Spinal cord (tissue), 9 donors: ENCODE measurements at regions not wholly inside any gene's neighbourhood (a gene's known extent, or its start where the extent isn't known, plus 50 kb on each side); places are given as distances from the start of the nearest gene placed in this dataset.

Experiments used
- DNase-seq, 6 donors: peaks; one replicate each; pipeline versions ENCODE4 v3.0.0 to v3.0.0-alpha.2; 2013 to 2015; ENCODE audit warnings: low spot score in 6 of 6, low read depth in 4 of 6
- H3K27ac ChIP-seq: one replicate; pipeline ENCODE4 v1.5.1; 2013; ENCODE audit warnings: low read depth, low read length, control low read depth
- H3K27me3 ChIP-seq: one replicate; pipeline ENCODE4 v1.6.1; 2013; ENCODE audit warnings: low read length; ENCODE audit not compliant: control insufficient read depth, insufficient read depth
- H3K36me3 ChIP-seq: one replicate; pipeline ENCODE4 v1.6.1; 2013; ENCODE audit warnings: low read length; ENCODE audit not compliant: control insufficient read depth, insufficient read depth
- H3K4me1 ChIP-seq: one replicate; pipeline ENCODE4 v1.6.1; 2013; ENCODE audit warnings: low read length; ENCODE audit not compliant: control insufficient read depth, insufficient read depth
- H3K4me3 ChIP-seq: one replicate; pipeline ENCODE4 v1.5.1; 2013; ENCODE audit warnings: low read depth, low read length, control low read depth
- H3K9me3 ChIP-seq: one replicate; pipeline ENCODE4 v1.6.1; 2013; ENCODE audit warnings: low read length; ENCODE audit not compliant: control insufficient read depth, insufficient read depth
- WGBS: methylation state at CpG from one replicate; pipeline ENCODE4 v1.1.5; 2013; ENCODE audit warnings: missing lambda C conversion rate; ENCODE audit not compliant: insufficient coverage; 5-methylcytosine and 5-hydroxymethylcytosine counted together
- donor health status: healthy.

GRCh38 chr11:119873761-119874421 is 144.9 kb upstream of the NECTIN1 start:
- no peak for DNase-seq
- WGBS: 88% methylated on average over 16 of the region's 17 CpGs
- Histone ChIP-seq H3K4me1 (peaks cover 4% of the 10 kb centered on the region), H3K4me3 (no peak overlapping the region), H3K36me3 (no peaks in the 10 kb centered on the region), H3K9me3 (no peaks in the 10 kb centered on the region), H3K27me3 (no peaks in the 10 kb centered on the region), H3K27ac (no peak overlapping the region)

DNA sequence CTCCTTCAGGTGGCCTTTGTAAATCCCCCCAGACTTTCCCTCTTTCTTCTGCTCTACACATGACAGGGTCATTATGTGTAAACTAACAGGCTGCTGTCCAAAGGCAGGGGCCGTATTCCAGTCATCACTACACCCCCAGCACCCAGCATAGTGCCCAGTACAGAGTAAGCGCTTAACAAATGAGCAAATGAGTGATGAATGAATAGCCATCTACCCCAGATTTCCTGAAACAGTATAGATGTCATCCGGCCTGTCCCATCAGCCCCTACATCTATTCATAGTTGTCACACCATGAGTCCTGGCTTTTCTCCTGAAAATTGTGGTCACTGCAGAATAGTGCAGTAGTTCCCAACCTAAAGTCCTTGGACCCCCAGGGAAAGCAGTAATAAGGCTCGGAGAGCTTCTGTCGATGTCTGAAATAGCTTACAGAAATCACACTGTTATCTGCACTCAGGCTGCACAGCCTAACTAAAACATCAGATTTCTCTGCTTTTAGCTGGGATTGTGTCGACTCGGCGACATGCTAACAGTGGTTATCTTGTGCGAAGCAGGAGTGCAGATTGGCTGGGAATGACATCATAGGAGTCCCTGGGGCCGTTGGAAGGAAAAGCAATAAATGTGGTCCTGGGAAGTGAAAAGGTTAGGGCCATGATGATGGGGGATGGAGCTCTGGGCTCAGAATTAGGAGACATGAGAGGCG is 143.8 kb upstream of the NECTIN1 start:
- peaks cover 4% of the 10 kb centered on the region for H3K4me1 ChIP-seq
- no peak overlapping the region for H3K27ac ChIP-seq
- no peaks in the 10 kb centered on the region for H3K36me3 ChIP-seq
- H3K4me3 ChIP-seq: no peak overlapping the region
- 58% methylated on average over 7 of the region's 11 CpGs for WGBS
- DNase-seq: peak in 1 of 6 donors; percentile 32
- no peaks in the 10 kb centered on the region for H3K27me3 ChIP-seq
- no peaks in the 10 kb centered on the region for H3K9me3 ChIP-seq

DNA sequence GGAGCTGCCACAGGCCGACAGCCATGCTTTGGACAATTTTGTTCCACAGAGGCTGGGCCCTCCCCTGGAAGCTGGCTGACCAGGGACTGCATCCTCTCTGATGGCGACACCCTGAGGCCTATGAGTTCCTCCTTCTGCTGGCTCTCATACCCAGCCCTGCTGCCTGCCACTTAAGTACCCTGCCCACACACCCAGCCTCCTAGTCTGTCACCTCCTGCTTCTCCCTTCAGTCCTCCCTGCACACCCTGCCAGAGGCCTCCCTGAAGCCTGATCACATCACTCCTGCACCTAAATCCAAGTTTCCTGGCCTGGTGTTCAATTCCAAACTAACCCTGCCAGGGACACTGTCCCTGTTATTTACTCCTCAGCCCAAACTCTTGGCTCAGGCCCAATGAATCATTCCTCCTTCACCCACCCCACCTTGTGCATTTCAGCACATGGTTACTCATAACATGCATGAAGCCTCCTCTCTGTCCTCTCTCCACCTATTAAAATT is 136.7 kb upstream of the NECTIN1 start:
- H3K27me3 ChIP-seq: no peaks in the 10 kb centered on the region
- DNase-seq: no peak
- no peak overlapping the region for H3K4me3 ChIP-seq
- H3K4me1 ChIP-seq: peaks cover 23% of the 10 kb centered on the region
- no peaks in the 10 kb centered on the region for H3K9me3 ChIP-seq
- no peak overlapping the region for H3K27ac ChIP-seq
- H3K36me3 ChIP-seq: no peaks in the 10 kb centered on the region
- 96% methylated on average over 2 of the region's 2 CpGs for WGBS

DNA sequence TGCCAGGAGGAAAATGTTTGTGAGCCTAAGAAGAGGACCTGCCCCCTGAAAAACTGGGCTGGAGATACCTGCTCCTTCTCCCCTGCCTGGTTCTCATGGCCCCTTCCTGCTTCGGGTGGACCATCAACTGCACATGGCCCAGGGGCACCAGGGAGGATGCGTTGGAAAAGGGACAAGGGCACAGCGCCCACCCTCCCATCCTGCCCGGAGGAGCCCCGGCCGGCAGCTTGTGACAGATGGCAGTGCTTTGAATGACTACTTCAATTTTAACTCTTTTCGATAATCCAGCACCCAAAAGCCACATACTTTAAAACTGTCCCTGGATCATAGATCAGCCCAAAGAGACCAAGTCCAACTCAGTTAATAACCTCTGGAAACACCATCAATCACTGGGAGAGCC is 135.8 kb upstream of the NECTIN1 start:
- Histone ChIP-seq H3K4me1 (peaks cover 23% of the 10 kb centered on the region), H3K4me3 (no peak overlapping the region), H3K36me3 (no peaks in the 10 kb centered on the region), H3K27ac (no peak overlapping the region), H3K9me3 (no peaks in the 10 kb centered on the region), H3K27me3 (no peaks in the 10 kb centered on the region)
- WGBS: 53% methylated on average over 5 of the region's 7 CpGs
- no peak for DNase-seq

DNA sequence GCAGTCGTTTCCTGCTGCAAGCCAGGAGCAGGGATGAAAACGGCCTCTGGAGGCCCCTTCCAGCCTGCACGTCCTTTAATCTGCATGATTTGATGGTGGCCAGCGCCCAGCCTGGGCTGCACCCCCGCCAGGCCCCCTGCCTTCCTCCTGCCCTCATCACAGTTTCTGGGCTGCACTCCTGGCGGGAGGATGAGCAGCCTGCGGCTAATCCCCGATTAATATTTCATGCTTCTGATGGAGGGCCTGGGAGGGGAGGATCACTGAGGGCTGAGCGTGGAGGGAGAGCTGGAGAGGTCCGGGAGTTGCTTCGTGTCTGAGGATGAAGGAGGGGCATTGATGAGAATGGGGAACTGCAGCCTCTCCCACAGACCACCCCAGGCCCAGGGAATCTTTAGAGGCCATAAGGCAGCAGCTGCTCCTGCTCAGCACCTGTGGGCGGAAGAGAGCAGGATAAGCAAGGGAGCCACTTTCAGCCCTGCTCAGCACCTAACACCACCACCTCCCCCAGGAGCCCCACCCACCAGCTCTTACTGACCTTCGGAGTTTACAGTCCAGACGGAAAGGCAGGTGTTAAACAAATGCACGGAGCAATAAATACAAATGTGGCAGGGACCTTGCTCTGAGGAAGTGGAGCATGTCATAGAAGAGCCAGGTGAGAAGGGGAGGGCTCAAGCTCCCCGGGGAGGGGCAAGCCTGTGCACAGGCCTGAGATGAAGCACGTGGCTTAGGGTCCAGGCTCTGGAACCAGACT is 135.0 kb upstream of the NECTIN1 start:
- Histone ChIP-seq H3K4me3 (no peak overlapping the region), H3K9me3 (no peaks in the 10 kb centered on the region), H3K27ac (no peak overlapping the region), H3K27me3 (no peaks in the 10 kb centered on the region), H3K4me1 (peaks cover 23% of the 10 kb centered on the region), H3K36me3 (no peaks in the 10 kb centered on the region)
- peak in 1 of 6 donors; percentile 76 for DNase-seq
- WGBS: 27% methylated on average over 8 of the region's 17 CpGs

- 84% methylated on average over 7 of the region's 8 CpGs for WGBS
- Histone ChIP-seq H3K4me1 (peaks cover 23% of the 10 kb centered on the region), H3K27ac (no peak overlapping the region), H3K27me3 (no peaks in the 10 kb centered on the region), H3K36me3 (no peaks in the 10 kb centered on the region), H3K4me3 (no peak overlapping the region), H3K9me3 (no peaks in the 10 kb centered on the region)
- no peak for DNase-seq
Measured at GRCh38 chr11:119863236-119863635, 134.2 kb upstream of the NECTIN1 start.

DNA sequence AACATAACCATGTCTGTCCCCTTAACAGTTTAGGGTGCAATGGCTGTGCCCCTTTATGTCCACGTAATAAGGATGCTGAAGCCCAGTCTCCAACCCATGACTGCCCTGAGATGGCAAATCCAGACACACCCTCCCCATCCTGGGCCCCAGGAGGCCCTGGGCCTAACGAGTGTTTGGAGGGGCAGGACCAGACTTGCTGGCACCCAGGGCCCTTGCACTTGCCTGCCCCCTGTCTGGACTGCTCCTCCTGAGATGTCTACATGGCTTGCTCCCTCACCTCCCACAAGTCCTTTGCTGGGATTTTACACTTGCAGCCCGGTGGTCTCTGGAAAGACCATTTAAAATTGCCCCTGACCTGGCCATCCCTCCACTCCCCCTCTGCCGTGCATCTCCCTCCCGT is 132.2 kb upstream of the NECTIN1 start:
- no peaks in the 10 kb centered on the region for H3K36me3 ChIP-seq
- WGBS: 66% methylated on average over 3 of the region's 5 CpGs

GRCh38 chr11:119860561-119861094 is 131.6 kb upstream of the NECTIN1 start:
- DNase-seq: no peak
- H3K27ac ChIP-seq: no peak overlapping the region
- H3K9me3 ChIP-seq: no peaks in the 10 kb centered on the region
- H3K4me3 ChIP-seq: no peak overlapping the region
- no peaks in the 10 kb centered on the region for H3K27me3 ChIP-seq
- H3K4me1 ChIP-seq: peaks cover 23% of the 10 kb centered on the region
- H3K36me3 ChIP-seq: no peaks in the 10 kb centered on the region
- 87% methylated on average over 5 of the region's 5 CpGs for WGBS

More for the DNA sequence above, 132.2 kb upstream of the NECTIN1 start:
- no peak for DNase-seq
- H3K9me3 ChIP-seq: no peaks in the 10 kb centered on the region
- H3K27ac ChIP-seq: no peak overlapping the region
- no peaks in the 10 kb centered on the region for H3K27me3 ChIP-seq
- peaks cover 23% of the 10 kb centered on the region for H3K4me1 ChIP-seq
- no peak overlapping the region for H3K4me3 ChIP-seq

- no peaks in the 10 kb centered on the region for H3K27me3 ChIP-seq
- no peaks in the 10 kb centered on the region for H3K36me3 ChIP-seq
- no peak overlapping the region for H3K27ac ChIP-seq
- no peaks in the 10 kb centered on the region for H3K9me3 ChIP-seq
- H3K4me3 ChIP-seq: no peak overlapping the region
- H3K4me1 ChIP-seq: peaks cover 14% of the 10 kb centered on the region
- WGBS: 92% methylated on average over 3 of the region's 4 CpGs
- DNase-seq: no peak
Measured at GRCh38 chr11:119859684-119860083, 130.7 kb upstream of the NECTIN1 start.
